H7 (cell line): ENCODE measurements at regions not wholly inside any gene's neighbourhood (a gene's known extent, or its start where the extent isn't known, plus 50 kb on each side); places are given as distances from the start of the nearest gene placed in this dataset.

ENCODE experiments used
- DNase-seq: peaks from one replicate; pipeline ENCODE4 v3.0.0; 2012
- H3K27me3 ChIP-seq: 2 replicates; pipeline ENCODE4 v1.6.0; 2011; ENCODE audit warnings: mild to moderate bottlenecking, low read length; ENCODE audit not compliant: control insufficient read depth, insufficient read depth
- H3K36me3 ChIP-seq: replicated peaks from 2 replicates; pipeline ENCODE4 v1.5.1; 2011; ENCODE audit warnings: low read length; ENCODE audit not compliant: control insufficient read depth, insufficient read depth
- H3K4me3 ChIP-seq: 2 replicates; pipeline ENCODE4 v1.5.1; 2011; ENCODE audit warnings: low read depth, mild to moderate bottlenecking, control low read depth, low read length, moderate library complexity; ENCODE audit not compliant: insufficient read depth

GRCh38 chr9:120267929-120268328 is 312.0 kb downstream of the CDK5RAP2 start:
- Histone ChIP-seq H3K36me3 (no peaks in the 10 kb centered on the region), H3K4me3 (no peak overlapping the region), H3K27me3 (no peaks in the 10 kb centered on the region)
- DNase-seq, result no peak

- Histone ChIP-seq H3K4me3 (no peak overlapping the region), H3K36me3 (no peaks in the 10 kb centered on the region), H3K27me3 (no peaks in the 10 kb centered on the region)
- no peak for DNase-seq
These were observed 314.2 kb downstream of the CDK5RAP2 start for GRCh38 chr9:120265791-120266190.

GRCh38 chr9:120264528-120264927 is 315.4 kb downstream of the CDK5RAP2 start:
- DNase-seq, result no peak
- no peaks in the 10 kb centered on the region for H3K27me3 ChIP-seq
- no peak overlapping the region for H3K4me3 ChIP-seq
- H3K36me3 ChIP-seq, result no peaks in the 10 kb centered on the region

GRCh38 chr9:120263836-120264235 is 316.1 kb downstream of the CDK5RAP2 start:
- no peak overlapping the region for H3K4me3 ChIP-seq
- no peaks in the 10 kb centered on the region for H3K36me3 ChIP-seq
- H3K27me3 ChIP-seq, result no peaks in the 10 kb centered on the region
- DNase-seq, result no peak

GRCh38 chr9:120261419-120261818 is 318.5 kb downstream of the CDK5RAP2 start:
- no peaks in the 10 kb centered on the region for H3K27me3 ChIP-seq
- H3K36me3 ChIP-seq, result no peaks in the 10 kb centered on the region

GRCh38 chr9:120259100-120259499 is 320.9 kb downstream of the CDK5RAP2 start:
- H3K27me3 ChIP-seq, result no peaks in the 10 kb centered on the region
- DNase-seq, result no peak
- H3K36me3 ChIP-seq, result no peaks in the 10 kb centered on the region
- H3K4me3 ChIP-seq, result no peak overlapping the region

More at GRCh38 chr9:120261419-120261818, 318.5 kb downstream of the CDK5RAP2 start:
- DNase-seq, result no peak
- no peak overlapping the region for H3K4me3 ChIP-seq

- DNase-seq, result no peak
These were observed 321.9 kb downstream of the CDK5RAP2 start for GRCh38 chr9:120258096-120258495.

GRCh38 chr9:120257483-120257882 is 322.5 kb downstream of the CDK5RAP2 start:
- H3K36me3 ChIP-seq, result no peaks in the 10 kb centered on the region
- DNase-seq, result no peak
- H3K4me3 ChIP-seq, result no peak overlapping the region
- H3K27me3 ChIP-seq, result peaks cover 2% of the 10 kb centered on the region; the same call in 1 of the 2 replicates

More at GRCh38 chr9:120258096-120258495, 321.9 kb downstream of the CDK5RAP2 start:
- Histone ChIP-seq H3K36me3 (no peaks in the 10 kb centered on the region), H3K27me3 (peaks cover 1% of the 10 kb centered on the region; the same call in 1 of the 2 replicates), H3K4me3 (no peak overlapping the region)

GRCh38 chr9:120256146-120256545 is 323.8 kb downstream of the CDK5RAP2 start:
- Histone ChIP-seq H3K27me3 (peaks cover 2% of the 10 kb centered on the region; the same call in 1 of the 2 replicates), H3K36me3 (no peaks in the 10 kb centered on the region), H3K4me3 (no peak overlapping the region)
- no peak for DNase-seq

- no peak for DNase-seq
- Histone ChIP-seq H3K36me3 (no peaks in the 10 kb centered on the region), H3K4me3 (no peak overlapping the region), H3K27me3 (peaks cover 2% of the 10 kb centered on the region; the same call in 1 of the 2 replicates)
These were observed 327.7 kb downstream of the CDK5RAP2 start for GRCh38 chr9:120252248-120252647.

GRCh38 chr9:120242116-120242811 is 337.7 kb downstream of the CDK5RAP2 start:
- no peak for DNase-seq
- Histone ChIP-seq H3K36me3 (no peaks in the 10 kb centered on the region), H3K4me3 (no peak overlapping the region), H3K27me3 (no peaks in the 10 kb centered on the region)

- Histone ChIP-seq H3K36me3 (no peaks in the 10 kb centered on the region), H3K27me3 (no peaks in the 10 kb centered on the region; the same call in 1 of the 2 replicates), H3K4me3 (no peak overlapping the region)
- DNase-seq, result no peak
These were observed 343.4 kb downstream of the CDK5RAP2 start for GRCh38 chr9:120236596-120236995.

- Histone ChIP-seq H3K4me3 (no peak overlapping the region), H3K36me3 (no peaks in the 10 kb centered on the region), H3K27me3 (no peaks in the 10 kb centered on the region; the same call in 1 of the 2 replicates)
- DNase-seq, result no peak
These were observed 344.9 kb downstream of the CDK5RAP2 start for GRCh38 chr9:120235081-120235480.

GRCh38 chr9:120230227-120230626 is 349.7 kb downstream of the CDK5RAP2 start:
- DNase-seq, result no peak
- H3K36me3 ChIP-seq, result no peaks in the 10 kb centered on the region
- H3K4me3 ChIP-seq, result no peak overlapping the region
- no peaks in the 10 kb centered on the region; the same call in 1 of the 2 replicates for H3K27me3 ChIP-seq

GRCh38 chr9:120221844-120222243 is 358.1 kb downstream of the CDK5RAP2 start:
- no peak overlapping the region for H3K4me3 ChIP-seq
- no peaks in the 10 kb centered on the region for H3K36me3 ChIP-seq
- no peaks in the 10 kb centered on the region for H3K27me3 ChIP-seq
- DNase-seq, result peak; percentile 42
